HG03135 (cell line): ENCODE measurements at regions not wholly inside any gene's neighbourhood (a gene's known extent, or its start where the extent isn't known, plus 50 kb on each side); places are given as distances from the start of the nearest gene placed in this dataset.
"Not testable (repeated sequence)": the region's sequence is repeated elsewhere in the genome, so short reads cannot be mapped to it uniquely, and the experiment has no call there.

Experiments
- ATAC-seq: cut with Tn5 transposase; IDR thresholded peaks from one replicate; pipeline ENCODE4 v1.9.1; 2021; ENCODE audit warnings: mild to moderate bottlenecking, moderate library complexity; ENCODE audit not compliant: unreplicated experiment

DNA sequence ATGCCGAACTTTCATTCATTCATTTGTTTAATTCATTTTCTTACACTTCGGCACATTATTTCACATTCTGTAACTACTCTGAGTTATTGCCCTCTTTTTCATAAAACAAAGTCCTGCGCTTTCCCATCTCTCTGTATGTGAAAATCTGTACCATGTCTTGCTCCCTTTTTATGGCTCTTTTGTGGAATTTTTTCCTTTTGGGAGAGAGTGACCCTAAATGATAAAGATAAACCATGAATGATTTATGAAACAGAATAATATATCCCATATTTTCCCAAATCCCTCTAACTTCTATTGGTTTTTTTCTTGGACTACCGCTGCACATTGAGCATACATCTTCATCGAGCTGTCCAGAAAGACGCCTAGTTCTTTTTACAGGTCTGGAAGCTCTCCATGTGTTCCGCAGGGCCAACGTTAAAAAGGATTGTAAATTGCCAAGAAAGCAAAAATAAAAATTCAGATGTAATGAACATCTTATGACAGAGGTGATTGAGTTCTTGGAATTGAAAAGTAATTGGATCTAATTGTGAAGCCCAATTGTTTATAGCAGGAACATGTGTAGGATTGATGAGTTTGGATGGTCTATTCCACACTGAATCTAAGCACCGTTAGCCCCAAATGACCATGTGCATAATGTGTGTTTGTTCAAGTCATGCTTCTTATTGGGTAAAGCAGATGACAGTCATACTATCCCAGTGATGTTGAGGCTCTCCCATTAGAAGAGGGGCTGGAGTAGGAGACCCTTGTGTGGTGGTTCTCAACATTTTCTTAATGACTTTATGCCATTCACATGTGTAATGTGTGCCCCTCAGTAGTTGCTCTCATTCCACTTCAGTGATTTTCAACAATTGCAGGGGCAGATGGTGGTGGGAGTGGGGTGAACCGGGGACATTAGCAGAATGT lies 378.9 kb downstream of the DLEU7 start:
- no peak for ATAC-seq

DNA sequence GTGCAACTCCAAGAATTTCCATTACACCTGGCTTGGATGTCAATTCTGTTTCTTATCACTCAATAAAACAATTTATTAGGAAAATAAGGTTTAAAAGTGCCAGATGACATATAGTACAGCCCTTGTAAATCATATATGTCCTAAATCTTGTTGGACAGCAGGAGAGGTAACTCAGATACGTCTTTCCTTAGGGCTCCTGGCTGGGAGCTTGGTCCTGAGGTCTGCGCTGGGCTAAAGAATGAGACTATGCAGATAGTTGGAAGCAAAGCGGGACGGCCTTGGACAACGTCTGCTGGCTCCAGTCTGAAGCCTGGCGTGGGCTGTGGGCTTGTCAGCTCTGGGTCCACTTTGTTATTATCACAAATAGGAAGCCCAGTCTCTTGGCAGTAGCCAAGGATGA lies 377.0 kb downstream of the DLEU7 start:
- no peak for ATAC-seq

DNA sequence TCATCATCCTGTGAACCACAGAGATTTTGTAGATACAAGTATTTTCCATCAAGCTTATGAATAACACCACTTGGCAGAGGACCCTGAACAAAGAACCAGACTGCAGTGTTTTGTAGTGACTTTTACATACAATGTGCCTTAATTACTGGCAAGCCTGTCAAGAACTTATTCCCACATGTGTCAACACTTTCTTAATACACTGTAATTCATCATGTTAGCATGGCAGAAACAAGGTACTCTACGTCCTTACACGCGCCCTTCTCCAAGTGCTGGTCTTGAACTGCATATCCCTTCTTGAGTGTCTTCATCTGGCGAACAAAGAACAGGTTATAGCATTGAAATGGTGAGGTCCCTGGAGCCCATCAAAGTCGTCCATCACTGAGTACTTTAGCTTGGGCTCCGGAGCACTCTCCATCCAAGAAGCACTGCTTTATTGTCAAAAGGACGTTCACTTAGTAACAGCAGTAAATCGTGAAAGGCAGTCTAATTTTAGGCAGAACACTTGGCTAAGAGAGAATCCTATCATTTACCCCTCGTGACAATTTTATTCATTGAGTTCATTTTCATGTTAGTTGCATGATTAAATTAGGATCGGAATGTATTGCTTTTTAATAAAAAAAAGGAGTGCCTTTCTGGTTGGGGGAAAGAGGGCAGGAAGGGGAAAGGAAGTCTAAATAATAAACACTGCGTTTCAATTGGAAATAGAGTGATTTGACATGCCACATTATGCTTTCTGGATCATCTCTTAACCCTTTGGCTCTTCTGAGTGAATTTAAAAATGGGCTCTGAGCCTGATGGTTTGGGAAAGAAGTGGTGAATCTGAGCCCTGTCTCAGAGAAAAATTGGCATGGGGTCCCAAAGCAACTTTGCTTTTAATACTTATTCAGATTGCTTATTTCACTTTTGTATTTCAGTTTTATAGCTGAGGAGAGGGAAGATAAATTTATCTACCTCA lies 376.1 kb downstream of the DLEU7 start:
- ATAC-seq: no peak

DNA sequence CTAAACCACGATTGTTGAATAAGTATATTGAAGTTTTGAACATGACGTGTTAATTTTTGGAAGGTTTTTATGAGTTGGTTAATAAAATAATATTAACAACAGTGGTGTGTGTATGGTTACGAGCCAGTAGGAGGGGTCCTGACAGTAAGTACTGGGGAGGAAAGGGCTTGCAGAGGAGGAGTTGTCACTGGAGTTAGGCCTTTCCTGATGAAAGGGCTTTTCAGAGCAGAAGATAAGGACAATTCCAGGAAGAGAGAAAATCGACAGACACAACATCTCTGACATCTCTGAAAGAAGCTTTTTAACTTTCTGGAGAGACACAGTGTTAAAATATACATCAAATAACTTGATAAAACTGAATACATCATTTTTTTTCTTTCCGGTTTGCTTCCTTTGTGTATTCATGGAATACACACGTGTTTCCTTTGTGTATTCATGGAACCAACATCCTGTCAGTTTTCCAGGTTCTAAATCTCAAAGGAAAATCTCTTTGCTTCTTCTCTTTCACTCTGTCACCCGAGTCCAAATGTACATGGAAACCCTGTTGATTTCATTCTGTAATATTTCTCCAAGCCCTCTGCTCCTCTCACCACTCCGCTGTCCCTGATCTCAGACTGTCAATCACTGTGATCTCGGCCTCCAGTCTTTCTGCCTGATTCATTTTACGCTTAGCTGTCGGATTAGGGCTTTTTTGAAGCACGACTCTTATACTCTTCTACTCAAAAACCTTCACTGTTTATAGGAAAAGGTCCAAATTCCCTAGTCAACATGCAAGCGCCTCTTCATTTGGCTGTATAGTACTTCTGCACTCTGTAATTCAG lies 374.4 kb downstream of the DLEU7 start:
- no peak for ATAC-seq

DNA sequence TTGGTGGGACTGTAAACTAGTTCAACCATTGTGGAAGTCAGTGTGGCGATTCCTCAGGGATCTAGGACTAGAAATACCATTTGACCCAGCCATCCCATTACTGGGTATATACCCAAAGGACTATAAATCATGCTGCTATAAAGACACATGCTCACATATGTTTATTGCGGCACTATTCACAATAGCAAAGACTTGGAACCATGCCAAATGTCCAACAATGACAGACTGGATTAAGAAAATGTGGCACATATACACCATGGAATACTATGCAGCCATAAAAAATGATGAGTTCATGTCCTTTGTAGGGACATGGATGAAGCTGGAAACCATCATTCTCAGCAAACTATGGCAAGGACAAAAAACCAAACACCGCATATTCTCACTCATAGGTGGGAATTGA lies 370.4 kb downstream of the DLEU7 start:
- not testable (repeated sequence) for ATAC-seq

GRCh38 chr13:50474088-50474662 lies 369.3 kb downstream of the DLEU7 start:
- no peak for ATAC-seq

DNA sequence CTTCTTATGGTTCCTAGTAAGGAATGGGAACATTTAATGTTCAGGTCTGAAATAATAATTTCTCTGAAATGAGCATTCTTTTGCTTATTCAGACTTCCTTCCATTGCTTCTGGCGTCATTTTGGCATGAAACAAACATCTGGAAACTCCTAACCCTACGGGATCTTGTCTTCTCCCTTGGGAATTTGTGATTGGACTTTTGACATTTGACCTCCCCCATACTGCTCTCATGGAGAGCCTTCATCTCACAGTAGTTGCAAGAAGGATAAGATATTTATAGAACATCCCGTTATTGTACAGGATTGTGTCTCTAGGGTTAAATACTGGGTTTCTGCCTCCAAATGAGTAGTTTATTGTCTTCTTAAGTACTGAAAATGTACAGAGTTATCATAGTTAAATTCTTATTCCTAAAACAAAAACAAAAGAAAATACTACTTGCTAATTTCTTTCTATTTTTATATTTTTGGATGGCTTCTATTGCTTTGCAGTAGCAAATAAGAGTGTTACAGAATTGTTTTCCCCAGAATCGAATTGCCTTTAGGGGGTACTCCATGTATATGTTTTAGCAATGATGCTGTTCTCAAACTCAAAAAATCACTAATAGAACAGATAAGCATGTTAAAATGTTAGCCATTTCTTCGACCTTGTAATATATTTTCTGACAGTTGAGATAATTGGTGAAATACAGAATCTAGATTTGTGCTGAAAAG lies 366.8 kb downstream of the DLEU7 start:
- no peak for ATAC-seq

DNA sequence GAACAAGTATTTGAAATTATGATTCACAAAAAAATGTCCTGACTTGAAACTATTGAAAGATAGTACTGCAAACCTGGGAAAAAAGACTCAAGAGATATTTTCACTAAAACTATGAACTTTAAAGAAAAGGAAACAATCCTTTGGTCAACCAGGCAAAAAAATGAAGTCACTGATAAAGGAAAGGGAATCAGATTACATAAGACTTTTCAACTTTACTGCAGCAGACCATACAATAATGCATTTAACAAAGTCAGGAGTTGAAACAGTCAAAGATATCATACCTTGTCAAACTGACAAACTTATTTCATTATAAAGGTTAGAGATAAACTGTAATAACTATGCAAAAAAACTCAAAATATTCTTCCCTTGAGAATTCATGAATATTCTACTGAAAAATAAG lies 361.6 kb downstream of the DLEU7 start:
- no peak for ATAC-seq

DNA sequence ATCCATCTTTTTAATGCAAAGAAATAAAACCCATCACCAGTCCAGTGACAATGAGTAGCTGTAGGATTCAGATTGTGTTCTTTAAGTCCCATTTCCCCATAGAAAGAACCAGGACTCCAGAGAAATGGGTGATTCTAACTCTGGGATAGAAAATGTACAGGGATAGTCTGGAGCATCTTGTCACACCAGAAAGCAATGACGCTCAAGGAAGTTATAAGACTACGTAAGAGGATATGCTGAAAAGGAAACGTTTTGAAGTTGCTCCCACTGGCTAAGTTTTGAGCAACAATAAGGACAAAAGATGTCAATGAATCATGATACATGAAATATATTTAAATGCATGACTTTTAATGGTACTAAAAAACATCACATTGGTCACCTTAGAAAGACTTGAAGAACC lies 360.1 kb downstream of the DLEU7 start:
- no peak for ATAC-seq

DNA sequence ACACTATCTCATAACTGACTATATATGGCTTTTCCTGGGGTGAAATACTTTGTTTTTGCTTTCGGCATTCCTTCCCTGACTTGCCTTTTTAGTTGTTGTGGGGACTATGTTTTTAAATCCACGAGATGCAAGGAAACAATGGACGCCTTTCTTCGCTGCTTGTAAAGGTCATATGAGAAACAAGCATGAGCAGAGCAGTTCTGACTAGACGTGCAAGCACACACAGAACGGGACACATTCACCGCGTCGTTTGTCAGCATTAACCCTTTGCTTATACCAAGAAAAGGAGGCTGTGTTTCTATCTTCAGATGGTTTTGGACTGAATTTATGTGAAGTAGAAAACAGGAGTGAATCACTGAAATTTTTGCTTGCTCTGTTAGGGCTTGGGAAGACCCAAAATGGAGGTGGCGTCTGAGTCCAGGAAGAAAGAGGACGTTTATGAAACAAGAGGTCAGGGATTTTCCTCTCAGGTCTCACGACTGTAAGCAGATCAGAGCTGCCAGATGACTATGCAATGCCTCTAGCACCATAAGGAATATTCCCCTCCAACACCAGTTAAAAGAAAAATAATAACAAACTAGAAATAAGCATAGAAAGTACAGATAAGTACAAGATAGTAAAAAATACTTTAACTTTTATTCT lies 358.9 kb downstream of the DLEU7 start:
- no peak for ATAC-seq

- no peak for ATAC-seq
Measured at GRCh38 chr13:50485979-50486935, 357.2 kb downstream of the DLEU7 start.

GRCh38 chr13:50493683-50494082 lies 349.8 kb downstream of the DLEU7 start:
- no peak for ATAC-seq

DNA sequence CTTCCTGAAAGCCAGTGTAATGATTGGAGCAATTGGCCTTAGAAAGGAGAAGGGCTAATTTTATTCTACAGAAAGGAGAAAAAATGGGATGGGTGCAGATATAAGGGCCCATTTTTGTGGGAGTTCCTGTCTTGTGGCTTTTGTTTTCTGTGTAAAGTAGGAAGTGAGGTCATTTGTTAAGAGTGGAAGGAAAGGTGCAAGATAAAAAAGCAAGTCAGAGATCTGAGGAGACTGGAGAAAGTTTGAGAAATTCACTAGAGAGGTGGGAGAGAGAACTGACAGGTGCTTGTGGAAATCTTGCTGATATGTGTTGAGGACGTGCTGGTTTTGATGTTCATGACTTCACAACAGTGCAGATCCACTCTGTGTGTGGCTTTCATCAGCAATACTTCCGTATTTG lies 349.4 kb downstream of the DLEU7 start:
- ATAC-seq: no peak

DNA sequence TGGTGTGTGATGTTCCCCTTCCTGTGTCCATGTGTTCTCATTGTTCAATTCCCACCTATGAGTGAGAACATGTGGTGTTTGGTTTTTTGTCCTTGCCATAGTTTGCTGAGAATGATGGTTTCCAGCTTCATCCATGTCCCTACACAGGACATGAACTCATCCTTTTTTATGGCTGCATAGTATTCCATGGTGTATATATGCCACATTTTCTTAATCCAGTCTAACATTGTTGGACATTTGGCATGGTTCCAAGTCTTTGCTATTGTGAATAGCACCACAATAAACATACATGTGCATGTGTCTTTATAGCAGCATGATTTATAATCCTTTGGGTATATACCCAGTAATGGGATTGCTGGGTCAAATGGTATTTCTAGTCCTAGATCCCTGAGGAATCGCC lies 340.3 kb downstream of the DLEU7 start:
- not testable (repeated sequence) for ATAC-seq

DNA sequence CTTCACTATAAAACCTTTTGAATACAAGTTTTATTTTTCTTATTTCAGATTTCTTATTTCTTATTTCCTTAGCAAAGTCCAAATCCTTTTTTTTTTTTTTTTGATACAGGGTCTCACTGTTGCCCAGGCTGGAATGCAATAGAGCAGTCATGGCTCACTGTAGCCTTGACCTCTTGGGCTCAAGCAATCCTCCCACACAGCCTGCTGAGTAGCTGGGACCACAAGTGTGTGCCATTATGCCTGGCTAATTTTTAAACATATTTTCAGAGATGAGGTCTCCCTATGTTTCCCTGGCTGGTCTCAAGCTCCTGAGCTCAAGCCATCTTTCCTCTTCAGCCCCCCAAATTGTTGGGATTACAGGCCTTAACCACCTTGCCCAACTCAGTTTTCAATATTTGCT lies 334.3 kb downstream of the DLEU7 start:
- no peak for ATAC-seq

GRCh38 chr13:50509771-50510441 lies 333.6 kb downstream of the DLEU7 start:
- no peak for ATAC-seq

GRCh38 chr13:50510885-50511545 lies 332.5 kb downstream of the DLEU7 start:
- not testable (repeated sequence) for ATAC-seq
